ENCODE measurements at regions not wholly inside any gene's neighbourhood (a gene's known extent, or its start where the extent isn't known, plus 50 kb on each side); places are given as distances from the start of the nearest gene placed in this dataset.
"Not testable (repeated sequence)": the region's sequence is repeated elsewhere in the genome, so short reads cannot be mapped to it uniquely, and the experiment has no call there.

DNA sequence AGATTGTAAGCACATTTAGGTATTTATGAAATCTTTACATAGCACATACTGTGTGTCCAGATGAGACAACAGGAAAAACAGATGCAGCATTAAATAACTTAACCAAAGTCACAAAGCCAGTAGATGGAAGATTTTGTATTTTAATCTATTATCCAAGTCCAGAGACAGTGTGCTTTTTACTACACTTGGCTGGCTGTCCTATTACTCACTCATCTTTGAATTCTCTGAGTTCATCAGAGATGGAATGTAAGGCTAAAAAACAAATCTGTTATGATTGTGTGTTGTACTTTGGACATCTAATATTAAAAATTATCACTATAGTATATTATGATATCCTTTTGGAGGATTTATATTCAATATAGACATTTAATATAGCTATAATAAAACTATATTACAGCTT is 1189.4 kb downstream of the DSC3 start:
- no peak for DNase-seq (ENCODE audit: low read depth)

DNA sequence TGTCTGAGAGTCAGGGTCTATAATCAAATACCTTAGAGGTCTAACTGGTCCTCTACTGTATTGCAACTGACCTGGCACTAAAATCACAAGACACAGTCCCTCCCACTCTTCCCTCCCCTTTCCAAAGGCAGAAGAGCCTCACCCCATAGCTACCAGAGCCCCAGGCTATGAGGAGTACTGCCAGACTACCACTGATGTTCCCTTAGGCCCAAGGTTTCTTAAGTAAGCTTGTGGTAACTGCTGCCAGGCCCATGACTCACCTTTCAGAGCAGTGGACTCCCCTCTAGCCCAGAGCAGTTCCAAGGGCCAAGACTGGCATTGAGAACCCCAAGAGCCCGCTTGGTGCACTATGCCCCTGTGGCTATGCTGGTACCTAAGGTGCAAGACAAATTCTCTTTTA is 1193.4 kb downstream of the DSC3 start:
- no peak for DNase-seq (ENCODE audit: low read depth)

DNA sequence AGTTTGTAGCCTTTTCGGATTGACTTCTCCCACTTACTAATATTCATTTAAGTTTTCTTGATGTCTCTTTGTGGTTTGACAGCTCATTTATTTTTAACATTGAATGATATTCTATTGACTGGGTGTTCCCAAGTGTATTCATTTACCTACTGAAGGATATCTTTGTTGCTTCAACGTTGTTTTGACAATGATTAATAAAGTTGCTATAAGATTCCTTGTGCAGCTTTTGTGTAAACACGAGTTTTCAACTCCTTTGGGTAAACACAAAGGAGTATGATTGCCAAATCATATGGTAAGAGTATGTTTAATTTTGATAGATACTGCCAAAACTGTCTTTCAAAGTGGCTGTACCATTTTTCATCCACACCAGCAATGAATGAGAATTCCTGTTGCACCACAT is 1200.9 kb downstream of the DSC3 start:
- DNase-seq (ENCODE audit: low read depth) = no peak

DNA sequence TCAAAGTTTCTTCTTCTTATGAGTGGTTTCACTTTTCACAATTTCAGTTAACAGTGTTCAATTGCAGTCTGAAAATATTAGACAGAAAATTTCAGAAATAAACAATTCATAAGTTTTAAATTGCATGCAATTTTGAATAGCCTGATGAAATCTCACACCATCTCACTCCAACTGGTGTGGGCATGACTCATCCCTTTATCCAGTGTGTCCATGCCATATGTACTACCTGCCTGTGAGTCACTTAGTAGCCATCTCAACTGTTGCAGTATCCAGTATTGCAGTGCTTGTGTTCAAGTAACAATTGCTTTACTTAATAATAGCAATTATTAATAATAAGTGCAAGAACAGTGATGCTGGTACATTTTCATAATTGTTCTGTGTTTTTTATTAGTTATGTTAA is 1202.5 kb downstream of the DSC3 start:
- peak; percentile 53 for DNase-seq (ENCODE audit: low read depth)

DNA sequence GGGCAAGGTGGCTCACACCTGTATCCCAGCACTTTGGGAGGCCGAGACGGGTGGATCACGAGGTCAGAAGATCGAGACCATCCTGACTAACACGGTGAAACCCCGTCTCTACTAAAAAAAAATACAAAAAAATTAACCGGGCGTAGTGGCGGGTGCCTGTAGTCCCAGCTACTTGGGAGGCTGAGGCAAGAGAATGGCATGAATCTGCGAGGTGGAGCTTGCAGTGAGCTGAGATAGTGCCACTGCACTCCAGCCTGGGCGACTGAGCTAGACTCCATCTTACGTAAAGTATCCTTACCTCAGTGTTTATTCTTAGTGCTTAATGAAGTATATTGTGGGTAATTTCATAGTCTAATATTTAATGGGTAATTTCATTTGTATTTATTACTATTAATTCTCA is 1203.6 kb downstream of the DSC3 start:
- DNase-seq (ENCODE audit: low read depth) = not testable (repeated sequence)

DNA sequence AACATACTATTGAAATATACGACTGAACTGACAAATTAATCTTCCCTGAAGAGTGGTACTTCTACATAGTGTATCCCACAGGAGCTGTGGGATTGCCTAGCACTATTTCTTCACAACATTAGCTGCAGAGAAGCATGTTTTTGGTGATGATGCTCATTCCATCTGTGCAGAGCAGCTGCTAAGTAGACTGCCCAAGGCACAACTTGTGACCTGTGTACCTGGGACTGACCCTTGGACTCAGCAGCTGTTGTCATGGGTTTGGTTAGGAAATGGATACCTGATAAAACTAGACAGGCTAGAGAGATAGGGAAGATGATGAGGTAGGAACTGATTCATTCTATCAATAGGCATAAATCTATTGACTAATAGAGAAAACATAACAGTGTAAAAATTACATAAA is 1204.0 kb downstream of the DSC3 start:
- no peak for DNase-seq (ENCODE audit: low read depth)

DNA sequence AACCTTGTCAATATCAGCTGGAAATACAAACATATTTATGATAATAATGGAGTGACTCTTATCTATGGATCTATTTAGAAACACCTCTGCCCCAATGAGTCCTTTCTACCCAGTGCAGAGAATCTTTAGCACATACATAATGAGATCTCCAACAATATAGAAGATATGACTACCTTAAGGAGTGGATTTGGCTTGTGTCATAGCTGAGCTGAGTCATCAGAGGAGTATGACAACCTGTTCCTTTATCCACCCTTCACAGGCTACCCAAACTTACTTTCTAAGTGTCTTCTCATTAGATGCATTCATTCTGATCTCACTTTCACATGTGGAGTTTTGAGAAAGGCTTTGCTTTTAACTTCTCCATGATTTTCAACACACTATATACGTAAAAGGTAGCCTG is 1218.9 kb downstream of the DSC3 start:
- no peak for DNase-seq (ENCODE audit: low read depth)

DNA sequence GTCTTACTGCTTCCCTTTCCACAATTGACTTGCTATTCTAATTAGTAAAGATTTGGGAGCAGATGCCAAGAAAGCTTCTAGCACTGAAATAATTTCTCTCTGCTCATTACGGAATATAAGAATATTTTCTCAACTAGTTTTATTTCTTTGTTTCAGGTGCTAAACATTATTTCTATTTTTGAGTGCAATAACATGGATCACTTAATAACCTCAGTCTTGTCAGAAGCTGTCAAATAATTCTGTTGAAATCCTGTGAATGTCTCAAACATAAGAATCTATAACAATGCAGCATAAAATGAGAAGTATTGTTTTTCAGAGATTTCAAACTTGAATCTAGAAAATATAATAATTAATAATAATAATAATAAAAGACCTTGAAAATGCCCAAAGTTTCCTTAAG is 1221.0 kb downstream of the DSC3 start:
- no peak for DNase-seq (ENCODE audit: low read depth)

DNA sequence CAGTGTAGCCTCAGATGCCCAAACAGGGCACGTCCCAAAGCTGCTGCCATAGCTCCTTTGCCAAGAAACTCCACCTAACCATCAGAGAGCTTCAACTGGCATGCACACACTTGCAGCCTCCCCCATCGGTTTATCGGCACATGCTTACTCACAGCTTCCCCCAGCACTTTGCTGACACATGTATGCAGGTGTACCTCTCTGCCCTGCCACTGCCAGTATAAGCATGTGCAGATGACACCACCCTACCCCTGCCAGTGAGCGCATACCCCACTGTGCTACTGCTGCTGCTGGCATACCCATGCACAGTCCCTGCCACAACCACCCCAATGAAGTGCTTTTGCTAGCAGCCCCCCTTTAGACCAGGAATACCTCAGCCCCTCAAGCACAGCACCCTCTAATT is 1231.0 kb downstream of the DSC3 start:
- DNase-seq (ENCODE audit: low read depth) = no peak

DNA sequence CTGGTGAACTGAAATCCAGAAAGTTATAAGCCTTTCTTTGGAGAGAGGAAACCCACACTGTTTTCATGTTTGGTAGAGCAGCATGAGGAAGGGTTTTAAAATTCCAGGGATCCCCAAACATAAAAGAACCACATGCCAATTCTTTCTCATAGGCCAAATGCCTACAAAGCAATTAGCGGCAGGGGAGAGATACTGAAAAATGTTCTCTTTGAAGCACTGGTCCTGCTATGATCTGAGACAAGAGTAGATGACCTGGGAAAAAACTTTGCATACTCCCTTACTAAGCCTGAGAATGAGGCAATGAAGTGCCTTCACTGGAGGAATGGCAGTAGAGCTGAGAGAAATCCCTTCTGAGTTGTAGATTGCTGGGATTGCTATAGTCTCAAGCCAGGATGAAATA is 1261.7 kb downstream of the DSC3 start:
- no peak for DNase-seq (ENCODE audit: low read depth)

DNA sequence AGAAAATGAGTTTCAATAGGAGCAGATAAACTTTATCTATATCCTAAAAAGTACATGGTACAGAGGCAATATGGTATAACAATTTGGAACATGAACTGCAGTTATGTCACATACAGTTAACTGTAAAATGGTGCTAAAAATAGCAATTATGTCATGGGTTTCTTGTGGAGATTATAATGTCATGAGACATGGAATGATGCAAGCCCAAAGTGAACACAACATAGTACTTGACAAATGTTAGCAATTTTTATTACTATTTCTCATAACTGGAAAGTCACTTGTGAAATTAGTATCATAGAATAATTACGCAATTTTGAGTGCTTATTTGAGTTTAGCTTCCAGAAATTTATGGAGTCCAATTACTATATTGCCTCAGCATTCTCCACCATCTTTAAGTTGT is 1263.4 kb downstream of the DSC3 start:
- DNase-seq (ENCODE audit: low read depth) = no peak

DNA sequence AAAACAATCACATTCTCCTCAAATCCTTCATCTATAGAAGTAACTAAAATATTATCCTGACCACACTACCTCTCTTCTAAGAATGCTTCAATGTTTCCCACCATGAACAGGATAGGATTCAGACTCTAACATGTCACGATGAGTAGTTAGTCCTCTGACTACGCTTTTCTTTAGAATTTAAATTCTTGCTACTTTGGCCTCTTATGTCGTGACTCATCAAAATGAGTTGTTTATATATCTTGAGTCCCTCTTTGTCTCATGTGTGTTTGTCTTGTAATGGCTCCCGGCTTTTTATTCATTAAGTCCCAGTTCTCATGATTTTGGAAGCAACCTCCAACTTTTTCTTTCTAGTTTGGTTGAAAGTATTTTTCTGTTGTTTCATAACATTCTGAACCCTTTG is 1289.2 kb downstream of the DSC3 start:
- no peak for DNase-seq (ENCODE audit: low read depth)

DNA sequence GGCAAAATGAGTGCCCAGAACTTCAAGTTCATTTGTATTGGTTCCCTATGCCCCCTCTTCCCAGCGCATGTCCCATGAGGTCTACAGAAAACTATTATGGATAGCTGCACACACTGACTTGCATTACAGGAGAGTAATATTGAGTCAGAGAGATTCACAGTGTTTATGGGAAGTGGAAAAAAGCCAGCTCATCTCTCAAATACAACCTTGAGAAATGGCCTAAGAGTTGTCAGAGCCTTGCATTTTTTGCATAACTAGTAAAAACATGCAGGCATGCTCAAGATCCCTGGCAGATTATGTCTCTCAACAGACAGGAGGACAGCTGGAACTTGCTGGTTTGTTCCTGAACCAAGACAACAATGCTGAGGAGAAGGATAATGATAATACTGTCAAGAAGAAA is 1292.8 kb downstream of the DSC3 start:
- DNase-seq (ENCODE audit: low read depth) = no peak

DNA sequence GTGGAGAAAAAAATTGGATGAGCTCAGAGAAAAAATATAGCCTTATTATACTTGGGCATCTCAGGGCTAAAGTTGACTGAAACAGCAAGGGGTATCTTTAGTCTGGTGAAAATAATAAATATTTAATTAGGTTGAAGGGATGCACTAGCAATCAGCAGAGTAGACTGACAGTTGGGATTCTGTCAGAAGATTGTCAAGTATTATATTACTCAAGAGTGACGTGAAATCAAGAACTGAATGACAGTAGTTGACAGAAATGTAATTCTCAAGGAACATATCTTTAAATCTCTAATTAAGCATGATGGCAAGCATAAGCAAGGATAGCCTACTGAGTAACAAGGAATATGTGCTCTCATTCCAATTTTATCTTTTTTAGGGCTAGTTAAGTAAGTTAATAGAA is 1301.1 kb downstream of the DSC3 start:
- no peak for DNase-seq (ENCODE audit: low read depth)

DNA sequence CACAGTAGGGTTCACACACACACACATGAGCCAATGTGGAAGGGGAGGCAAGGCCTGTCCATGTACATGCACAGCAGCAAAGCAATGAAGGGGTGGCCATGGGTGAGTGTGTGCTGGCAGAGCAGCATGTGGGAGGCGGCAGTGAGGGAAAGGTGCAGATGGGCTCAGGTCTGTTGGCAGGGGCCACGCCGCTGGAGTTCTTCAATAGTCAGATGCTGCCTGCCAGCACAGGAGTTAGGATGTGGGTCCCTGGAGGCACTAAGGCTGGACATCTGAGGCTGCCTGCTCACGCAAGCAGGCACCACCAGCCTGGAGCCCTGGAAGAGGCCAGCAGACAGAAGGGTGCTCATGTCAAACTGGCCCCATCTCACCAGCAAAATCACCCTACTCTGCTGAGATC is 1304.9 kb downstream of the DSC3 start:
- DNase-seq (ENCODE audit: low read depth) = no peak

DNA sequence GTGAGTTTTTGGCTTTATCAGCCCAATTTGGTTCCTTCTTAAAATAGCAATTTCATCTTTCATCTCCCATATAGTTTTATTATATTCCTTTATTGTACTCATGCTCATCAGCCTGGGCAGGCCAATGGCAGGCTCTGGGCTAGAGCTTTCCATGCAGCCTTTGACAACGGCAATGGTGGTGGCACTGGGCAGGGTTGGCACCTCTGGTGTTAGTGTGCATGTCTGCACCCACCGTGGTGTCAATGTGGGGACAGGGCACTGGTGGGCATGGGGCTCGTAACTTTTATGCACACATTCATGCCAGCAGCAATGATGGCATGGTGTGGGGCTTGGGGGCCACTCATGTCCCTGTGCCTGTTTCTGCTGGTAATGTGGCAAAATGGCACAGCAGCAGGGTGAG is 1305.4 kb downstream of the DSC3 start:
- DNase-seq (ENCODE audit: low read depth) = no peak

DNA sequence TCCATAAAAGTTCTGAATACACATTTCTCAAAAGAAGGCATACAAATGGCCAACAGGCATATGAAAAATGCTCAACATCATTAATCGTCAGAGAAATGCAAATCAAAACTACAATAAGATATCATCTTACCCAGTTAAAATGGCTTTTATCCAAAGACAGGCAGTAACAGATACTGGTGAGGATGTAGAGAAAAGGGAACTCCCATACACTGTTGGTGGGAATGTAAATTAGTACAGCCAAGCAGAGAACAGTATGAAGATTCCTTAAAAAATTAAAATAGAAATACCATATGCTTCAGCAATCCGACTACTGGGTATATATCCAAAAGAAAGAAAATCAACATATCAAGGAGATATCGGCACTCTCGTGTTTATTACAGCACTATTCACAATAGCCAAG is 1312.5 kb downstream of the DSC3 start:
- DNase-seq (ENCODE audit: low read depth) = no peak

DNA sequence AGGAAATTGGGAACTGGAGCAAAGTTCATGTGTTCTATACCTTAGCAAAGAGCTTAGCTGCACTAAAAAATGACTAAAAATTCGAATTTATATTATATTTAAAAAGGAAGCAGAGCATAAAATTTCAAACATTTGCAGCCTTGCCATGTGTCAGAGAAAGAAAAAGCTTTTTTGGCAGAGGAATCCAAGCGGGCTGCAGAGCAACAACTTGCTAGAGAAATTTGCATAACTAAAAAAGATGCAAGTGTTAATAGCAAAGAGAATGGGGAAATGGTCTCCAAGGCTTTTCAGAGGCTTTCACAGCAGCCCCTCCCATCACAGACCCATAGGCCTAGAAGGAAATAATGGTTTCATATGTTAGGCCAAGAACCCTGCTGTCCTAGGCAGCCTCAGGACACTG is 1315.9 kb downstream of the DSC3 start:
- no peak for DNase-seq (ENCODE audit: low read depth)

DNA sequence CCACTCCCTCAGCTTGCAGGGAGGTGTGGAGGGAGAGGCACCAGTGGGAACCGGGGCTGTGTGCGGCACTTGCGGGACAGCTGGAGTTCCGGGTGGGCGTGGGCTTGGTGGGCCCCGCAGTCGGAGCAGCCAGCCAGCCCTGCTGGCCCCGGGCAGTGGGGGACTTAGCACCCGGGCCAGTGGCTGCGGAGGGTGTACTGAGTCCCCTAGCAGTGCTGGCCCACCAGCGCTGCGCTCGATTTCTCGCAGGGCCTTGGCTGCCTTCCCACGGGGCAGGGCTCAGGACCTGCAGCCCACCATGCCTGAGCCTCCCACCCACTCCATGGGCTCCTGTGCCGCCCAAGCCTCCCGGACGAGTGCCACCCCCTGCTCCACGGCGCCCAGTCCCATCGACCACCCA is 1319.1 kb downstream of the DSC3 start:
- not testable (repeated sequence) for DNase-seq (ENCODE audit: low read depth)

DNA sequence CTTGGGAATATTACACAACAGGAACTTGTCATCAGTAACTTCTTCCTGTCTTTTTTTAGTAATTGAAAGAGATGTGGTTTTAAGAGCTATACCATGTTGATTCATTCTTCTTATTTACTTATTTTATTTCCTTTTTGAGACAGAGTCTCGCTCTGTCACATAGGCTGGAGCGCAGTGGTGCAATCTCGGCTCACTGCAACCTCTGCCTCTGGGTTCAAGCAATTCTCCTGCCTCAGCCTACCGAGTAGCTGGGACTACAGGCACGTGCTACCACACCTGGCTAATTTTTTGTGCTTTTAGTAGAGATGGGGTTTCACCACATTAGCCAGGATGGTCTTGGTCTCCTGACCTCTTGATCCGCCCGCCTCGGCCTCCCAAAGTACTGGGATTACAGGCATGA is 1326.6 kb downstream of the DSC3 start:
- not testable (repeated sequence) for DNase-seq (ENCODE audit: low read depth)

DNA sequence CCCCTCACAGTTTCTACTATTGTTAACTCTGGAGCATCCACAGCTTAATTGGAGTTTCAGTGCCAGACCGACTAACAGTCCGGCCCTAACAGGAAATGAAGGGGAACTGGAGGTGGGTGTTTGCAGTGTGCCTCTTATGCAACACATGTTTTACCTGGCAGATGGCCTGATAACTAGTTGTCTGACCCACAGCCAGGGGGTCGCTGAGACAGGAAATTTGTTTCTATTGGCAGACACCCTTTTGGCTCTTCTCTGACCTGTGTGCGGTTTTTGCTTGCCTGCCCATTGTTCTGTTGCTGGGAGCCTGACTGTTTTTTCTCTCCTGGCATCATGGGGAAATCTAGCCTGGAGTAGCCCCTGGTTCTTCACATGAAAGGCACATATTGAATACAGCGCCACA is 1329.8 kb downstream of the DSC3 start:
- no peak for DNase-seq (ENCODE audit: low read depth)

DNA sequence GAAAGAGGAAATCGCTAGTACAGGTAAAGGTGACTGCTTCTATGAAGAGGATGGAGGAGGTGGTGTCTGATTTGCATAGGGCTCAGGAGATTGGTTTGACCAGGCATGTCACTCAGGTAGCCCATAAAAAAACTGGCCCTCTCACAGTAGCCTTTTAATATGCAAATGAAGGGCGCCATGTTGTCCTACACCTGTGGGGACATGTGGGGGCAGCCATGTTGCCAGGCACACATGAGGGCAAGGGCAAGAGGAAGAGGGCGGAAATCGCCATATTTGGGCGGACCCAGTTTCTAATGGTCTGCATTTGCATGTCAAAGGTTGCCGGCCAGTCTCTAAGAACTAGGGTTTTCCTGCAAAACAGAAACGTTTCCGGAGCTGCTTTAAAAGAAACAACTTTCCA is 1330.6 kb downstream of the DSC3 start:
- no peak for DNase-seq (ENCODE audit: low read depth)

DNA sequence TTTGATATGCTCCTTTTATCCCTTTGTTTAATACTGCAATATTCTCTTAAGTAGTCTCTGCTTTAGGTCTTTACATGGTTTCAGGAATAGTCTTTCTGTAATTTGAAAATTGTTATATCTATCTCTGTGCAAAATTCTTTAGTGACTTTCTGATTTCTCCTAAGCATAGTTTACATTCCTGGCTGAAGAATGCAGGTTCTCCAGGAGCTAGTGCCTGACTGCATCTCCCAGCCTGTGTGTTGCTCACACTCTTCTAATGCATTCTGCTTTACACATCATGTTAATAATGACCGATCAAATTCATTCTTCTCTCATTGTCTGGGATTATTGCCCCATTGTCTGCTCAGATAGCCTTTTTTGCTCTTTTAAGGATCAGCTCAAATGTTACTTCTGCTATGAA is 1349.2 kb downstream of the DSC3 start:
- no peak for DNase-seq (ENCODE audit: low read depth)

DNA sequence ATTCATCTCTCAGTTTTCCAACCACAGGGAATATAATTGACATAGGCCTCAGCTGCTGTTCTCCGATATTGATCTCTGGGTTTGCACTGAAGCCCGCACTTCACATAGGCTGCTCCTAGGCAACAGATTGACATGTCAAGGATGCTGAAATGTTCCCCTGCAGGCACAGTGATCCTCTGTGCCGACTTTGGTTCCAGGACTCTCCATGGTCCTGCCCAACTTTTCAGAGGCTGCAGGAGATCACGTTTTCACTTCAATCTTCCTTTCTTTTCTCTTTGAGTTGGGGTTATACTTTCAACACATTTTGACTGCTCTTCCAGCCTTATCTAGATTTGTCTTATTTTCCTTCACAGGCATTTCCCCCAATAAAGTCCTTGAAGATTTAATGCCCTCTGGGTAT is 1361.0 kb downstream of the DSC3 start:
- no peak for DNase-seq (ENCODE audit: low read depth)

DNA sequence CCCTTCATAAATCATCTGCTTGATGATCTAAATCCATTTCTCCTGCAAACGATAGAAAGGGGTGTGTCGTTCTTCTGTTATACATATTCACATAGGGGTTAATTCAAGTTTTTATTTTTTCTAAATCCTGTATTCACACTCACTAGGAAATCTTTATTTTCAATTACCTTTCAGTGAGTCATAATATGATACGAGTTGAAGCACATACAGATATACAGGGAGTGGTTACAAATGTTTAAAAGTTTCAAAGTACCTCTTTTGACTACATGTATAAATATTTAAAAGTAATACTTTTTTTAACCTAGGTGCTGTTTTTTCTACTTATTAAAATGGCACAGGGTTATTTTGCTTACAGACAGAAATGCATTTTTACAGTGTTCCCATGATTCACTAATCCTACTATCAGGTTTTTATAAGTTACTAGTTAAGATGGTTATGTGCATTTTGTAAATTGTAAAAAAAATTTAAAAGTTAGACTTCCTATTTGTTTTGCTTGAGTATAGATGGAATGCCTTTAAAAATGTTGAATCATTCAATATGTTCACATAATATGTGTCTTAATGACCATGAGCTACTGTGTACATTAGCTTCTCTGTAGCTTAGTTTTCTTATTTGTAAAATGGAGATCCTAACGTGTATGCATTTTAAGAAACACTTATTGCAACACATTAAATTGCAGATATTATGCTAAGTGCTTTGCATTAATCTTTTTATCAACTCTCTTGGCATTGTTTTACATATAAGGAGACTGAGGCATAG is 1378.1 kb downstream of the DSC3 start:
- DNase-seq (ENCODE audit: low read depth) = no peak

Data from non-pigmented ciliary epithelial cell (primary cell).